ENCODE measurements at regions not wholly inside any gene's neighbourhood (a gene's known extent, or its start where the extent isn't known, plus 50 kb on each side); places are given as distances from the start of the nearest gene placed in this dataset.

GRCh38 chr13:18936104-18936503, 245.5 kb downstream of the TUBA3C start:
- TF ChIP-seq ZNF274 (IDR thresholded peaks at IDR 0.05; ENCODE audit: low read depth, low read length): no peak
- no peak for TF ChIP-seq YY1 (IDR thresholded peaks at IDR 0.05; ENCODE audit: insufficient read depth, insufficient read length)
